ENCODE measurements at regions not wholly inside any gene's neighbourhood (a gene's known extent, or its start where the extent isn't known, plus 50 kb on each side); places are given as distances from the start of the nearest gene placed in this dataset.

GRCh38 chr5:141785135-141785534 lies 93.1 kb downstream of the PCDH1 start (continued):
- no peak for TF ChIP-seq IKZF3 (tag by site-specific recombination; IDR thresholded peaks at IDR 0.05)
- no peak for TF ChIP-seq ZNF155 (tag by site-specific recombination; IDR thresholded peaks at IDR 0.05)
- TF ChIP-seq ZFP69B (tag by site-specific recombination; IDR thresholded peaks at IDR 0.05) = no peak
- no peak for TF ChIP-seq HOXC10 (CRISPR knock-in tag; IDR thresholded peaks at IDR 0.05)
- no peak for TF ChIP-seq ZBTB10 (tag by site-specific recombination; IDR thresholded peaks at IDR 0.05)

DNA sequence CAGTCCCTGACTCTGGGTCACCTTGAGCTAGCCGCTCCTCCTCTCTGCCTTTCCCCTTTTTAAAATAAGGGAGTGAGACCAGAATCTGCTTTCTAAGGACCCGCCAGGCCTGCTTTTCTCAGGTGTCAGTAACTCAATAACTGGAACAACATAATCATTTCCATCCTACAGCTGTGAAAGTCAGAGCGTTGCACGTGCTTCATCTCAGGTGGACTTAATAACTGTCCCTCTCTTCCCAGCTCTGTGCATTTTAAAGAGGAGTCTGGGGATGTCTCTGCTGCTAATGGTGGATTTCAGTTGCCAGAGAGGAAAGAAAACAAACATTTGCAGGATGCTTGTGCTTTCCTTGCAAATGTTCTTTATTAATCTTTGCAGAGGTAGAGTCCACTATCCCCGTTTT lies 93.7 kb downstream of the PCDH1 start:
- Histone ChIP-seq H3K36me3 (ENCODE audit: control insufficient read depth in 2 of 2, insufficient read depth in 1 of 2, low read length in 2 of 2) (no peaks in the 10 kb centered on the region), H3K9me3 (ENCODE audit: control insufficient read depth, insufficient read depth, low read depth, low read length) (no peaks in the 10 kb centered on the region), H3K27ac (ENCODE audit: extremely low read depth, low read depth, low read length) (no peak overlapping the region), H3K4me1 (ENCODE audit: control insufficient read depth, insufficient read depth, low read length) (no peaks in the 10 kb centered on the region), H3K4me3 (ENCODE audit: low read depth, low read length) (no peak overlapping the region)
- TF ChIP-seq ZNF335 (tag by site-specific recombination; conservative IDR thresholded peaks at IDR 0.05) = no peak
- TF ChIP-seq ZNF26 (tag by site-specific recombination; IDR thresholded peaks at IDR 0.05) = no peak
- TF ChIP-seq ZNF416 (tag by site-specific recombination; IDR thresholded peaks at IDR 0.05) = no peak
- no peak for TF ChIP-seq ATF2 (tag by site-specific recombination; IDR thresholded peaks at IDR 0.05; ENCODE audit: low read depth)
- TF ChIP-seq, protein P1, sequence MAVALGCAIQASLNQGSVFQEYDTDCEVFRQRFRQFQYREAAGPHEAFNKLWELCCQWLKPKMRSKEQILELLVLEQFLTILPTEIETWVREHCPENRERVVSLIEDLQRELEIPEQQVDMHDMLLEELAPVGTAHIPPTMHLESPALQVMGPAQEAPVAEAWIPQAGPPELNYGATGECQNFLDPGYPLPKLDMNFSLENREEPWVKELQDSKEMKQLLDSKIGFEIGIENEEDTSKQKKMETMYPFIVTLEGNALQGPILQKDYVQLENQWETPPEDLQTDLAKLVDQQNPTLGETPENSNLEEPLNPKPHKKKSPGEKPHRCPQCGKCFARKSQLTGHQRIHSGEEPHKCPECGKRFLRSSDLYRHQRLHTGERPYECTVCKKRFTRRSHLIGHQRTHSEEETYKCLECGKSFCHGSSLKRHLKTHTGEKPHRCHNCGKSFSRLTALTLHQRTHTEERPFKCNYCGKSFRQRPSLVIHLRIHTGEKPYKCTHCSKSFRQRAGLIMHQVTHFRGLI (tag by site-specific recombination; IDR thresholded peaks at IDR 0.05) = no peak
- TF ChIP-seq ZNF266 (tag by site-specific recombination; IDR thresholded peaks at IDR 0.05; ENCODE audit: low read depth) = no peak
- TF ChIP-seq, protein P2, sequence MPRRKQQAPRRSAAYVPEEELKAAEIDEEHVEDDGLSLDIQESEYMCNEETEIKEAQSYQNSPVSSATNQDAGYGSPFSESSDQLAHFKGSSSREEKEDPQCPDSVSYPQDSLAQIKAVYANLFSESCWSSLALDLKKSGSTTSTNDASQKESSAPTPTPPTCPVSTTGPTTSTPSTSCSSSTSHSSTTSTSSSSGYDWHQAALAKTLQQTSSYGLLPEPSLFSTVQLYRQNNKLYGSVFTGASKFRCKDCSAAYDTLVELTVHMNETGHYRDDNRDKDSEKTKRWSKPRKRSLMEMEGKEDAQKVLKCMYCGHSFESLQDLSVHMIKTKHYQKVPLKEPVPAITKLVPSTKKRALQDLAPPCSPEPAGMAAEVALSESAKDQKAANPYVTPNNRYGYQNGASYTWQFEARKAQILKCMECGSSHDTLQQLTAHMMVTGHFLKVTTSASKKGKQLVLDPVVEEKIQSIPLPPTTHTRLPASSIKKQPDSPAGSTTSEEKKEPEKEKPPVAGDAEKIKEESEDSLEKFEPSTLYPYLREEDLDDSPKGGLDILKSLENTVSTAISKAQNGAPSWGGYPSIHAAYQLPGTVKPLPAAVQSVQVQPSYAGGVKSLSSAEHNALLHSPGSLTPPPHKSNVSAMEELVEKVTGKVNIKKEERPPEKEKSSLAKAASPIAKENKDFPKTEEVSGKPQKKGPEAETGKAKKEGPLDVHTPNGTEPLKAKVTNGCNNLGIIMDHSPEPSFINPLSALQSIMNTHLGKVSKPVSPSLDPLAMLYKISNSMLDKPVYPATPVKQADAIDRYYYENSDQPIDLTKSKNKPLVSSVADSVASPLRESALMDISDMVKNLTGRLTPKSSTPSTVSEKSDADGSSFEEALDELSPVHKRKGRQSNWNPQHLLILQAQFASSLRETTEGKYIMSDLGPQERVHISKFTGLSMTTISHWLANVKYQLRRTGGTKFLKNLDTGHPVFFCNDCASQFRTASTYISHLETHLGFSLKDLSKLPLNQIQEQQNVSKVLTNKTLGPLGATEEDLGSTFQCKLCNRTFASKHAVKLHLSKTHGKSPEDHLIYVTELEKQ (tag by site-specific recombination; IDR thresholded peaks at IDR 0.05; ENCODE audit: borderline replicate concordance) = no peak
- no peak for TF ChIP-seq ZNF221 (tag by site-specific recombination; IDR thresholded peaks at IDR 0.05; ENCODE audit: borderline replicate concordance)
- no peak for TF ChIP-seq ZNF48 (tag by site-specific recombination; IDR thresholded peaks at IDR 0.05)
- TF ChIP-seq ZNF114 (tag by site-specific recombination; IDR thresholded peaks at IDR 0.05) = no peak
- TF ChIP-seq SETDB1 (IDR thresholded peaks at IDR 0.05; ENCODE audit: insufficient read length, low read length) = no peak
- no peak for TF ChIP-seq ZNF292 (tag by site-specific recombination; IDR thresholded peaks at IDR 0.05; ENCODE audit: borderline replicate concordance, low read depth)
- no peak for TF ChIP-seq ZNF777 (tag by site-specific recombination; IDR thresholded peaks at IDR 0.05; ENCODE audit: borderline replicate concordance)
- TF ChIP-seq ZNF23 (tag by site-specific recombination; IDR thresholded peaks at IDR 0.05; ENCODE audit: borderline replicate concordance) = no peak
- TF ChIP-seq ZNF311 (tag by site-specific recombination; IDR thresholded peaks at IDR 0.05; ENCODE audit: borderline replicate concordance) = no peak
- TF ChIP-seq ZEB2 (tag by site-specific recombination; IDR thresholded peaks at IDR 0.05) = no peak
- ChIA-PET POLR2A (interaction anchor here (1.2 kb wide), 1 partner anchor 8 kb away, joined by 3 read pairs; no protein-coding TSS in a partner anchor), CTCF (interaction anchor here (0.6 to 1.9 kb wide), 5 partner anchors 27 to 220 kb away, joined by 3 to 5 read pairs (median 4); partner anchors contain the start of gene PCDH1)
